GM23338 (cell line): ENCODE measurements at regions not wholly inside any gene's neighbourhood (a gene's known extent, or its start where the extent isn't known, plus 50 kb on each side); places are given as distances from the start of the nearest gene placed in this dataset.

Experiments
- ATAC-seq: fragments of 200-7000 bp; cut with Tn5 transposase; 3 replicates; pipeline ENCODE4 v1.9.1; 2020
- DNase-seq: peaks from one replicate; pipeline ENCODE4 v3.0.0-alpha.2; 2015; ENCODE audit warnings: low spot score
- H2AFZ ChIP-seq: fragments of 200-600 bp; sonication (generic); 2 replicates; pipeline ENCODE4 v1.8.0; 2016; ENCODE audit warnings: antibody characterized with exemption, mild to moderate bottlenecking, moderate library complexity
- H3F3A ChIP-seq: fragments of 200-600 bp; sonication (generic); replicated peaks from 2 replicates; pipeline ENCODE4 v1.8.0; 2017; ENCODE audit warnings: antibody characterized with exemption, mixed run types, low read depth
- H3K27ac ChIP-seq: fragments of 200-600 bp; sonication (generic); 2 replicates; pipeline ENCODE4 v1.6.1; 2016; ENCODE audit warnings: low read depth
- H3K27me3 ChIP-seq: fragments of 200-600 bp; sonication (generic); 2 replicates; pipeline ENCODE4 v1.8.0; 2016; ENCODE audit warnings: mild to moderate bottlenecking, mixed run types, moderate library complexity; ENCODE audit not compliant: insufficient read depth
- H3K36me3 ChIP-seq: fragments of 200-600 bp; sonication (generic); 2 replicates; pipeline ENCODE4 v1.8.0; 2016; ENCODE audit warnings: mild to moderate bottlenecking; ENCODE audit not compliant: insufficient read depth
- H3K4me1 ChIP-seq: fragments of 200-600 bp; sonication (generic); 2 replicates; pipeline ENCODE4 v1.8.0; 2016; ENCODE audit warnings: mild to moderate bottlenecking, moderate library complexity; ENCODE audit not compliant: insufficient read depth
- H3K4me2 ChIP-seq: fragments of 200-600 bp; sonication (generic); 2 replicates; pipeline ENCODE4 v1.7.1; 2017; ENCODE audit warnings: mixed run types
- H3K4me3 ChIP-seq: fragments of 200-600 bp; sonication (generic); 2 replicates; pipeline ENCODE4 v1.6.1; 2016; ENCODE audit warnings: mixed run types
- H3K79me2 ChIP-seq: fragments of 200-600 bp; sonication (generic); replicated peaks from 2 replicates; pipeline ENCODE4 v1.8.0; 2017; ENCODE audit warnings: mild to moderate bottlenecking; ENCODE audit not compliant: insufficient read depth
- H3K9me2 ChIP-seq: fragments of 200-600 bp; sonication (generic); 2 replicates; pipeline ENCODE4 v1.8.0; 2017; ENCODE audit not compliant: insufficient read depth
- H4K20me1 ChIP-seq: fragments of 200-600 bp; sonication (generic); replicated peaks from 2 replicates; pipeline ENCODE4 v1.8.0; 2017; ENCODE audit warnings: mild to moderate bottlenecking; ENCODE audit not compliant: insufficient read depth
- H3K27ac Mint-ChIP-seq: 2 replicates; pipeline ENCODE4 v1.8.0; 2020; ENCODE audit warnings: inconsistent platforms, mild to moderate bottlenecking, moderate library complexity, mixed read lengths
- H3K27me3 Mint-ChIP-seq: 3 replicates; pipeline ENCODE4 v1.8.0; 2022; ENCODE audit warnings: low read depth, mild to moderate bottlenecking, moderate library complexity, mixed read lengths, inconsistent platforms; ENCODE audit not compliant: insufficient read depth, poor library complexity
- H3K36me3 Mint-ChIP-seq: 3 replicates; pipeline ENCODE4 v1.8.0; 2021; ENCODE audit warnings: low read depth, mild to moderate bottlenecking, inconsistent platforms, moderate library complexity, mixed read lengths
- H3K4me1 Mint-ChIP-seq: 3 replicates; pipeline ENCODE4 v1.8.0; 2020; ENCODE audit warnings: mild to moderate bottlenecking, inconsistent platforms, mixed read lengths
- H3K4me3 Mint-ChIP-seq: 3 replicates; pipeline ENCODE4 v1.8.0; 2021; ENCODE audit warnings: moderate library complexity, mild to moderate bottlenecking, inconsistent platforms, mixed read lengths
- H3K9me3 Mint-ChIP-seq: 3 replicates; pipeline ENCODE4 v1.8.0; 2020; ENCODE audit warnings: moderate library complexity, mild to moderate bottlenecking, inconsistent platforms, mixed read lengths
- CREB1 ChIP-seq: fragments of 250-450 bp; sonication (Bioruptor Pico); IDR thresholded peaks from 2 replicates; pipeline ENCODE4 v1.5.0; 2020; ENCODE audit warnings: low read depth, mild to moderate bottlenecking, moderate library complexity
- CTCF ChIP-seq, 2 experiments: fragments of 200-600 bp in 1 of 2; sonication (generic) in 1 of 2; conservative IDR thresholded peaks; 2 replicates each; pipeline versions ENCODE4 v1.5.1 to v1.6.1; 2016 to 2017; ENCODE audit warnings: antibody characterized with exemption in 2 of 2, low read depth in 2 of 2, mild to moderate bottlenecking in 2 of 2, moderate library complexity in 1 of 2
- ETS1 ChIP-seq: IDR thresholded peaks from 2 replicates; pipeline ENCODE4 v1.6.1; 2016; ENCODE audit warnings: antibody characterized with exemption
- EZH2 ChIP-seq: fragments of 200-600 bp; sonication (generic); IDR thresholded peaks from one replicate; pipeline ENCODE4 v1.8.0; 2017; ENCODE audit warnings: antibody characterized with exemption, mild to moderate bottlenecking, low read depth; ENCODE audit not compliant: unreplicated experiment
- JUNB ChIP-seq: IDR thresholded peaks from one replicate; pipeline ENCODE4 v1.6.1; 2016; ENCODE audit warnings: antibody characterized with exemption; ENCODE audit not compliant: unreplicated experiment
- NANOG ChIP-seq: IDR thresholded peaks from 2 replicates; pipeline ENCODE4 v1.6.1; 2016; ENCODE audit warnings: antibody characterized with exemption, borderline replicate concordance
- POLR2AphosphoS5 ChIP-seq: IDR thresholded peaks from 2 replicates; pipeline ENCODE4 v1.6.1; 2016; ENCODE audit warnings: antibody characterized with exemption, low read depth
- REST ChIP-seq: IDR thresholded peaks from one replicate; pipeline ENCODE4 v1.6.1; 2018; ENCODE audit warnings: antibody characterized with exemption; ENCODE audit not compliant: unreplicated experiment
- STAT1 ChIP-seq: IDR thresholded peaks from one replicate; pipeline ENCODE4 v1.6.1; 2016; ENCODE audit warnings: antibody characterized with exemption; ENCODE audit not compliant: unreplicated experiment
- ZNF114 ChIP-seq: fragments of 250-450 bp; sonication (Bioruptor Pico); IDR thresholded peaks from 2 replicates; pipeline ENCODE4 v1.5.0; 2020; ENCODE audit warnings: mild to moderate bottlenecking, moderate library complexity
- ZNF331 ChIP-seq: fragments of 250-450 bp; sonication (Bioruptor Pico); IDR thresholded peaks from 2 replicates; pipeline ENCODE4 v1.5.0; 2020; ENCODE audit warnings: low read depth, mild to moderate bottlenecking, moderate library complexity
- ZNF462 ChIP-seq: fragments of 250-450 bp; sonication (Bioruptor Pico); IDR thresholded peaks from 2 replicates; pipeline ENCODE4 v1.5.0; 2020; ENCODE audit warnings: mild to moderate bottlenecking, moderate library complexity

GRCh38 chr10:52649511-52649910 is 123.1 kb downstream of the MBL2 start:
- Mint-ChIP-seq H3K27ac (no peak overlapping the region), H3K4me3 (no peak overlapping the region), H3K9me3 (no peaks in the 10 kb centered on the region), H3K4me1 (no peaks in the 10 kb centered on the region), H3K36me3 (no peaks in the 10 kb centered on the region), H3K27me3 (no peaks in the 10 kb centered on the region)
- ATAC-seq = no peak
- H3K27ac ChIP-seq = no peak overlapping the region
- H2AFZ ChIP-seq = no peak overlapping the region
- no peaks in the 10 kb centered on the region for H3K36me3 ChIP-seq
- H3K4me3 ChIP-seq = no peak overlapping the region
- no peaks in the 10 kb centered on the region for H4K20me1 ChIP-seq
- no peak for DNase-seq
- TF ChIP-seq ETS1 = no peak
- no peak for TF ChIP-seq CREB1 (CRISPR knock-in tag)
- TF ChIP-seq REST = no peak
- no peak for TF ChIP-seq POLR2AphosphoS5
- no peak for TF ChIP-seq CTCF (conservative IDR thresholded peaks at IDR 0.05; ENCODE audit: low read depth in 2 of 2)
- no peak for TF ChIP-seq STAT1
- no peak for TF ChIP-seq ZNF331 (CRISPR knock-in tag)
- no peak for TF ChIP-seq ZNF462 (CRISPR knock-in tag)
- no peak for TF ChIP-seq EZH2
- TF ChIP-seq NANOG = no peak
- no peak for TF ChIP-seq ZNF114 (CRISPR knock-in tag)
- no peak for TF ChIP-seq JUNB
- no peaks in the 10 kb centered on the region for H3K27me3 ChIP-seq
- no peaks in the 10 kb centered on the region for H3K4me1 ChIP-seq
- no peaks in the 10 kb centered on the region for H3F3A ChIP-seq
- H3K79me2 ChIP-seq = no peaks in the 10 kb centered on the region
- H3K4me2 ChIP-seq = no peak overlapping the region
- H3K9me2 ChIP-seq = no peaks in the 10 kb centered on the region
